ENCODE measurements at regions not wholly inside any gene's neighbourhood (a gene's known extent, or its start where the extent isn't known, plus 50 kb on each side); places are given as distances from the start of the nearest gene placed in this dataset.

- Histone ChIP-seq H3K4me3 (ENCODE audit: low read depth, low read length) (no peak overlapping the region), H3K9me3 (ENCODE audit: control insufficient read depth, insufficient read depth, low read length) (no peaks in the 10 kb centered on the region), H3K27ac (ENCODE audit: low read depth, low read length) (no peak overlapping the region), H3K4me1 (ENCODE audit: control insufficient read depth, insufficient read depth, low read length) (no peaks in the 10 kb centered on the region), H3K36me3 (ENCODE audit: control insufficient read depth, insufficient read depth, low read length) (no peaks in the 10 kb centered on the region), H3K27me3 (ENCODE audit: control insufficient read depth, insufficient read depth, low read length) (no peaks in the 10 kb centered on the region)
- WGBS (ENCODE audit: insufficient coverage), result 55% methylated on average over 7 of the region's 8 CpGs
- DNase-seq (ENCODE audit: low read depth in 4 of 6, low spot score in 6 of 6), result peak in 2 of 6 donors; percentile 7 to 46
Observed at GRCh38 chr12:90167518-90168208, 459.0 kb upstream of the ATP2B1 start.

- no peaks in the 10 kb centered on the region for H3K27me3 ChIP-seq (ENCODE audit: control insufficient read depth, insufficient read depth, low read length)
- H3K36me3 ChIP-seq (ENCODE audit: control insufficient read depth, insufficient read depth, low read length), result no peaks in the 10 kb centered on the region
- H3K9me3 ChIP-seq (ENCODE audit: control insufficient read depth, insufficient read depth, low read length), result no peaks in the 10 kb centered on the region
- no peak overlapping the region for H3K27ac ChIP-seq (ENCODE audit: low read depth, low read length)
- no peak overlapping the region for H3K4me3 ChIP-seq (ENCODE audit: low read depth, low read length)
- H3K4me1 ChIP-seq (ENCODE audit: control insufficient read depth, insufficient read depth, low read length), result no peaks in the 10 kb centered on the region
- DNase-seq (ENCODE audit: low read depth in 4 of 6, low spot score in 6 of 6), result no peak
- no CpG with 5 or more reads among the region's 2 CpGs for WGBS (ENCODE audit: insufficient coverage)
Observed at GRCh38 chr12:90166671-90167070, 458.0 kb upstream of the ATP2B1 start.

- H3K27ac ChIP-seq (ENCODE audit: low read depth, low read length), result no peak overlapping the region
- no CpG with 5 or more reads among the region's 1 CpG for WGBS (ENCODE audit: insufficient coverage)
Observed at GRCh38 chr12:90166012-90166411, 457.4 kb upstream of the ATP2B1 start.

GRCh38 chr12:90163975-90164374 is 455.3 kb upstream of the ATP2B1 start:
- Histone ChIP-seq H3K36me3 (ENCODE audit: control insufficient read depth, insufficient read depth, low read length) (no peaks in the 10 kb centered on the region), H3K27ac (ENCODE audit: low read depth, low read length) (no peak overlapping the region), H3K4me3 (ENCODE audit: low read depth, low read length) (no peak overlapping the region), H3K9me3 (ENCODE audit: control insufficient read depth, insufficient read depth, low read length) (no peaks in the 10 kb centered on the region), H3K27me3 (ENCODE audit: control insufficient read depth, insufficient read depth, low read length) (no peaks in the 10 kb centered on the region), H3K4me1 (ENCODE audit: control insufficient read depth, insufficient read depth, low read length) (no peaks in the 10 kb centered on the region)
- no peak for DNase-seq (ENCODE audit: low read depth in 4 of 6, low spot score in 6 of 6)
- 89% methylated on average over 1 of the region's 3 CpGs for WGBS (ENCODE audit: insufficient coverage)

More at GRCh38 chr12:90166012-90166411, 457.4 kb upstream of the ATP2B1 start:
- Histone ChIP-seq H3K36me3 (ENCODE audit: control insufficient read depth, insufficient read depth, low read length) (no peaks in the 10 kb centered on the region), H3K4me1 (ENCODE audit: control insufficient read depth, insufficient read depth, low read length) (no peaks in the 10 kb centered on the region), H3K9me3 (ENCODE audit: control insufficient read depth, insufficient read depth, low read length) (no peaks in the 10 kb centered on the region), H3K4me3 (ENCODE audit: low read depth, low read length) (no peak overlapping the region), H3K27me3 (ENCODE audit: control insufficient read depth, insufficient read depth, low read length) (no peaks in the 10 kb centered on the region)
- DNase-seq (ENCODE audit: low read depth in 4 of 6, low spot score in 6 of 6), result no peak

DNA sequence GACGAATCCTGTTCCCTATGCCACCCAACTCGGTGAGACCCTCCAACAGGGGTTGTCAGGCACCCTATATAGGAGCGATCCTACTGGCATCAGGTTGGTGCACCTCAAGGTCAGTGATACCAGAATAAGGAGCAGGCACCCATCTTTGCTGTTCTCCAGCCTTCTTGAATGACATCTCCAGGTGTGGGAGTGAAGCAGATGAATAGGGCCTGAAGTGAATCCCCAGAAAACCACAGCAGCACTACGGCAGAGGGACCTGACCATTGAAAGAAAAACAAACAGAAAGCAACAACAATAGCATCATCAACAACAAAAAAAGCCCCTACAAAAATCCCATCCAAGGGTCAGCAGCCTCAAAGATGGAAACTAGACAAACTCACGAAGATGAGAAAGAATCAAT is 445.2 kb upstream of the ATP2B1 start:
- H3K4me1 ChIP-seq (ENCODE audit: control insufficient read depth, insufficient read depth, low read length), result no peaks in the 10 kb centered on the region
- no peak overlapping the region for H3K27ac ChIP-seq (ENCODE audit: low read depth, low read length)
- no peaks in the 10 kb centered on the region for H3K36me3 ChIP-seq (ENCODE audit: control insufficient read depth, insufficient read depth, low read length)
- H3K4me3 ChIP-seq (ENCODE audit: low read depth, low read length), result no peak overlapping the region
- no peak for DNase-seq (ENCODE audit: low read depth in 4 of 6, low spot score in 6 of 6)
- 89% methylated on average over 4 of the region's 5 CpGs for WGBS (ENCODE audit: insufficient coverage)
- no peaks in the 10 kb centered on the region for H3K27me3 ChIP-seq (ENCODE audit: control insufficient read depth, insufficient read depth, low read length)
- H3K9me3 ChIP-seq (ENCODE audit: control insufficient read depth, insufficient read depth, low read length), result no peaks in the 10 kb centered on the region

DNA sequence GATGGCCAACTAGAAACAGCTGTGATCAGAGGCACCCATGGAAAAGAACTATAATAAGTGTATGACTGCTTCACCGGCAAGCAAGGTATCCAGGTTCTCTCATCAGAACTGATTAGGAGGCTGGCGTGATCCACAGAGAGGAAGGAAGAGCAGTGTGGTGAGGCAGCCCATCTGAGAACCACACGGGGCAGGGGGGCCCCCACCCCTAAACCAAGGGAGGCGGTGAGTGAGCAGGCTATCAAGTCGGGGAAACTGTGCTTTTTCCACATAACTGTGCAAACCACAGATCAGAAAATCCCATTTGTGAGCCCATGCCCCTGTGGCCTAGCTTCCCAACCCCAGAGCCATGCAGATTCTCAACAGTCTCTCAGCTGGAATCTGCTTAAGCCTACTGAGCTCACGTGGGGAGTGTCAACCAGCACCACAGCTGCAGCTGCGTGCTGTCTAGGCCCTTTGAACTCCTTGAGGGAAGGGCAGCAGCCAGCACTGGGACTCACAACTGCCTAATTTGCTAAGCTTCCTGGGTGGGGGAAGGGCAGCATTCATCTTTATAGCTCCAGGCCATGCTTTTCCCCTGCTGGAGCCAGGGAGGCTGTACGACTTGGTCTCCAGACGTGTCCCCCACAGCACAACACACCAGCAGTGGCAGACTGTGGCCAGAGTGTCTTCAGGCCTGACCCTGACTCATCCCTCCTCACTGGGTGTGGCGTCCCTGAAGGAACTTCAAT is 444.4 kb upstream of the ATP2B1 start:
- H3K9me3 ChIP-seq (ENCODE audit: control insufficient read depth, insufficient read depth, low read length), result no peaks in the 10 kb centered on the region
- H3K27ac ChIP-seq (ENCODE audit: low read depth, low read length), result no peak overlapping the region
- no peak overlapping the region for H3K4me3 ChIP-seq (ENCODE audit: low read depth, low read length)
- H3K27me3 ChIP-seq (ENCODE audit: control insufficient read depth, insufficient read depth, low read length), result no peaks in the 10 kb centered on the region
- H3K36me3 ChIP-seq (ENCODE audit: control insufficient read depth, insufficient read depth, low read length), result no peaks in the 10 kb centered on the region
- WGBS (ENCODE audit: insufficient coverage), result 76% methylated on average over 10 of the region's 10 CpGs
- DNase-seq (ENCODE audit: low read depth in 4 of 6, low spot score in 6 of 6), result no peak
- no peaks in the 10 kb centered on the region for H3K4me1 ChIP-seq (ENCODE audit: control insufficient read depth, insufficient read depth, low read length)

- DNase-seq (ENCODE audit: low read depth in 4 of 6, low spot score in 6 of 6), result peak in 2 of 6 donors; percentile 7 to 13
- Histone ChIP-seq H3K36me3 (ENCODE audit: control insufficient read depth, insufficient read depth, low read length) (no peaks in the 10 kb centered on the region), H3K27ac (ENCODE audit: low read depth, low read length) (no peak overlapping the region), H3K4me1 (ENCODE audit: control insufficient read depth, insufficient read depth, low read length) (no peaks in the 10 kb centered on the region), H3K4me3 (ENCODE audit: low read depth, low read length) (no peak overlapping the region), H3K9me3 (ENCODE audit: control insufficient read depth, insufficient read depth, low read length) (no peaks in the 10 kb centered on the region), H3K27me3 (ENCODE audit: control insufficient read depth, insufficient read depth, low read length) (no peaks in the 10 kb centered on the region)
- 60% methylated on average over 3 of the region's 3 CpGs for WGBS (ENCODE audit: insufficient coverage)
Observed at GRCh38 chr12:90151491-90152015, 442.9 kb upstream of the ATP2B1 start.

GRCh38 chr12:90149453-90149852 is 440.8 kb upstream of the ATP2B1 start:
- no peaks in the 10 kb centered on the region for H3K36me3 ChIP-seq (ENCODE audit: control insufficient read depth, insufficient read depth, low read length)
- H3K27me3 ChIP-seq (ENCODE audit: control insufficient read depth, insufficient read depth, low read length), result no peaks in the 10 kb centered on the region
- no peaks in the 10 kb centered on the region for H3K9me3 ChIP-seq (ENCODE audit: control insufficient read depth, insufficient read depth, low read length)
- H3K4me1 ChIP-seq (ENCODE audit: control insufficient read depth, insufficient read depth, low read length), result no peaks in the 10 kb centered on the region
- WGBS (ENCODE audit: insufficient coverage), result no CpG with 5 or more reads among the region's 1 CpG
- DNase-seq (ENCODE audit: low read depth in 4 of 6, low spot score in 6 of 6), result no peak
- H3K4me3 ChIP-seq (ENCODE audit: low read depth, low read length), result no peak overlapping the region
- H3K27ac ChIP-seq (ENCODE audit: low read depth, low read length), result no peak overlapping the region

- no CpG with 5 or more reads among the region's 4 CpGs for WGBS (ENCODE audit: insufficient coverage)
- no peak overlapping the region for H3K27ac ChIP-seq (ENCODE audit: low read depth, low read length)
- no peaks in the 10 kb centered on the region for H3K4me1 ChIP-seq (ENCODE audit: control insufficient read depth, insufficient read depth, low read length)
- H3K4me3 ChIP-seq (ENCODE audit: low read depth, low read length), result no peak overlapping the region
- H3K36me3 ChIP-seq (ENCODE audit: control insufficient read depth, insufficient read depth, low read length), result no peaks in the 10 kb centered on the region
- no peak for DNase-seq (ENCODE audit: low read depth in 4 of 6, low spot score in 6 of 6)
- H3K27me3 ChIP-seq (ENCODE audit: control insufficient read depth, insufficient read depth, low read length), result no peaks in the 10 kb centered on the region
- H3K9me3 ChIP-seq (ENCODE audit: control insufficient read depth, insufficient read depth, low read length), result no peaks in the 10 kb centered on the region
Observed at GRCh38 chr12:90129366-90130030, 420.9 kb upstream of the ATP2B1 start.

All from spinal cord (tissue), 9 donors.